Prostate gland (tissue), 2 donors: ENCODE measurements at regions not wholly inside any gene's neighbourhood (a gene's known extent, or its start where the extent isn't known, plus 50 kb on each side); places are given as distances from the start of the nearest gene placed in this dataset.
"Not testable (repeated sequence)": the region's sequence is repeated elsewhere in the genome, so short reads cannot be mapped to it uniquely, and the experiment has no call there.

Experiments used
- DNase-seq: peaks from one replicate; pipeline ENCODE4 v3.0.0-alpha.2; 2019; ENCODE audit warnings: low spot score
- H3K27ac ChIP-seq, 2 donors: fragments of 200-600 bp; sonication (generic); 2 replicates each; pipeline ENCODE4 v1.5.1; 2017 to 2019
- H3K27me3 ChIP-seq: fragments of 200-600 bp; sonication (generic); replicated peaks from 2 replicates; pipeline ENCODE4 v1.5.1; 2019; ENCODE audit not compliant: insufficient read depth
- H3K36me3 ChIP-seq, 2 donors: fragments of 200-600 bp; sonication (generic); 1 replicate in 1 of 2; 2 replicates in 1 of 2; pipeline versions ENCODE4 v1.5.1 to v1.8.1; 2017 to 2019
- H3K4me1 ChIP-seq: fragments of 200-600 bp; sonication (generic); replicated peaks from 2 replicates; pipeline ENCODE4 v1.5.1; 2019
- H3K4me3 ChIP-seq, 2 donors: fragments of 200-600 bp; sonication (generic); 2 replicates each; pipeline ENCODE4 v1.5.1; 2017 to 2019
- H3K9me3 ChIP-seq: fragments of 200-600 bp; sonication (generic); 2 replicates; pipeline ENCODE4 v1.5.1; 2017
- POLR2A ChIP-seq: fragments of 450-650 bp; IDR thresholded peaks from one replicate; pipeline ENCODE4 v1.6.1; 2016; ENCODE audit warnings: antibody characterized with exemption, mild to moderate bottlenecking
- POLR2AphosphoS5 ChIP-seq: sonication (generic); formaldehyde crosslinking; IDR thresholded peaks from one replicate; pipeline ENCODE4 v1.6.1; 2017; ENCODE audit warnings: antibody characterized with exemption
- WGBS: methylation state at CpG from one replicate; pipeline ENCODE4 v1.1.5; 2018; 5-methylcytosine and 5-hydroxymethylcytosine counted together
- intact Hi-C: fragments of 100-400 bp; cut with DNase I; formaldehyde crosslinking; loops from one replicate; pipeline ENCODE4 v1.14.2; 2022
- TF ChIP-seq, protein P1 (sequence below), 4 experiments: fragments of 200-600 bp in 2 of 4; fragments of 450-650 bp in 2 of 4; sonication (generic) in 2 of 4; IDR thresholded peaks; 1 replicate in 3 of 4; 2 replicates in 1 of 4; pipeline ENCODE4 v1.5.1; 2016 to 2019; ENCODE audit warnings: antibody characterized with exemption in 4 of 4, mild to moderate bottlenecking in 2 of 4, moderate library complexity in 2 of 4

DNA sequence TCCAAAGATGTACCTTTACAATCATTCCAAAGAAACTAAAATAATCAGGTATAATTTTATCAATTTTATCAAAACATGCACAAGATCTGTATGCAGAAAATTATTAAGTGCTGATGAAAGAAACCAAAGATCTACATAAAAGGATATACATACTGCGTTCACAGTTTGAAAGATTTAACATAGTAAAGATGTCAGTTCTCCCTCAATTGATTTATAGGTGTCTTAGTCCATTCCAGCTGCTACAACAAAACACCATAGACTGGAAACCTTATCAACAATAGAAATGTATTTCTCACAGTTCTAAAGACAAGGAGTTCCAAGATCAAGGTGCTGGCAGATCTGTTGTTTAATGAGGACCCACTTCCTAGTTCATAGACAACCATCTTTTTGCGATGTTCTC lies 189.0 kb upstream of the CCDC54 start:
- intact Hi-C loops, result no loop called here
- no peak for TF ChIP-seq POLR2A
- TF ChIP-seq POLR2AphosphoS5, result no peak
- TF ChIP-seq, protein P1, sequence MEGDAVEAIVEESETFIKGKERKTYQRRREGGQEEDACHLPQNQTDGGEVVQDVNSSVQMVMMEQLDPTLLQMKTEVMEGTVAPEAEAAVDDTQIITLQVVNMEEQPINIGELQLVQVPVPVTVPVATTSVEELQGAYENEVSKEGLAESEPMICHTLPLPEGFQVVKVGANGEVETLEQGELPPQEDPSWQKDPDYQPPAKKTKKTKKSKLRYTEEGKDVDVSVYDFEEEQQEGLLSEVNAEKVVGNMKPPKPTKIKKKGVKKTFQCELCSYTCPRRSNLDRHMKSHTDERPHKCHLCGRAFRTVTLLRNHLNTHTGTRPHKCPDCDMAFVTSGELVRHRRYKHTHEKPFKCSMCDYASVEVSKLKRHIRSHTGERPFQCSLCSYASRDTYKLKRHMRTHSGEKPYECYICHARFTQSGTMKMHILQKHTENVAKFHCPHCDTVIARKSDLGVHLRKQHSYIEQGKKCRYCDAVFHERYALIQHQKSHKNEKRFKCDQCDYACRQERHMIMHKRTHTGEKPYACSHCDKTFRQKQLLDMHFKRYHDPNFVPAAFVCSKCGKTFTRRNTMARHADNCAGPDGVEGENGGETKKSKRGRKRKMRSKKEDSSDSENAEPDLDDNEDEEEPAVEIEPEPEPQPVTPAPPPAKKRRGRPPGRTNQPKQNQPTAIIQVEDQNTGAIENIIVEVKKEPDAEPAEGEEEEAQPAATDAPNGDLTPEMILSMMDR (IDR thresholded peaks at IDR 0.05), result no peak
- Histone ChIP-seq H3K4me1 (no peaks in the 10 kb centered on the region), H3K36me3 (no peaks in the 10 kb centered on the region), H3K27me3 (no peaks in the 10 kb centered on the region), H3K27ac (no peak overlapping the region), H3K4me3 (no peak overlapping the region), H3K9me3 (no peaks in the 10 kb centered on the region)
- DNase-seq, result no peak
- WGBS, result 33% methylated on average over 2 of the region's 2 CpGs

DNA sequence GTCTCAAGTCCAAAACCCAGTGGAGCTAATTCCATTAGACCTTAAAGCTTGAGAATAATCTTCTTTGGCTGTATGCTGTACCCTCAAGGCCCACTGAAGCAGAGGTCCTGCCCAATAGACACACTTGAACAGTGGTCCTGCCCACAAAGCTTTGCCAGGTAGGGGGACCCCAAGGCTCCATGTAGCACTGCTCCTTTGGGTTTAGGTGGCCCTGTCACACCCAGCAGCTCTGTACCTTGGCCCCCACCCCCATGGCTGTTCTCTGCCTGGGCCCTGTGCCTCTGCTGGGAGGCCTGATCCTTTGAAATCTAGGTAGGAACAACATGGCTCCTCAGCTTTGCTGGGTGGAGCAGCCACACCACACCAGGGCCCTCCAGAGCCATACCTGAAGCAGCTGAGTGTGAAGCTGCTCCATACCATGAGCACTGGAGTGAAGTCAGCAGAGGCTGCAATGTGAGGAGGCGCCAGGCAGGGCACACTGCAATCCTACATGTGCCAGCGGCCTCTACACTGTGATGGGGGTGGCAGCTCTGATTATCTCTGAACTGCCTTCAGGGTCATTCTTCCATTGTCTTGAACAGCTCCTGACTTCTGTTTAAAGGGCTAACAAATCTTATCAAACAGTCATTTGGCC lies 188.0 kb upstream of the CCDC54 start:
- Histone ChIP-seq H3K4me1 (no peaks in the 10 kb centered on the region), H3K9me3 (no peaks in the 10 kb centered on the region), H3K4me3 (no peak overlapping the region), H3K27ac (no peak overlapping the region), H3K36me3 (no peaks in the 10 kb centered on the region), H3K27me3 (no peaks in the 10 kb centered on the region)
- TF ChIP-seq, protein P1 (IDR thresholded peaks at IDR 0.05), result no peak
- TF ChIP-seq POLR2A (no peak), POLR2AphosphoS5 (no peak)
- DNase-seq, result no peak
- 98% methylated on average over 2 of the region's 2 CpGs for WGBS
- intact Hi-C loops, result no loop called here

DNA sequence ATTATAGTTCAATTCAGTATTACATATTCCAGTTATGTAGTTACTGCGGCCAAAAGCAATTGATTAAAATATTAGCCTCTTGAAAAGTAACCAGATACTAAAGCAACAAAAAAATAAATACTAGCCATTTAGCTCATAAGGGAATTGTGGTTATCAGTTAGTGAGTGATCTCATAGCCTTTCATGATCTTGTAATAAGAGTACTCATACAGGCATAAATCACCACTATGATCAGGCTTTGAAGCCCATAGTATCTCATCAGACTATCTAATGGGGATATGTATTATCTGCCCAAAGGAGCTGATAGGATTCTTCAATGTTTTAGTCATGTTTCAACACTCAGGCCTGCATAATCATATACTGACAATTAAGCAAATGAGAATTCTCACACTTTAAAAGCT lies 184.1 kb upstream of the CCDC54 start:
- Histone ChIP-seq H3K27ac (no peak overlapping the region), H3K4me1 (no peaks in the 10 kb centered on the region), H3K27me3 (no peaks in the 10 kb centered on the region), H3K9me3 (no peaks in the 10 kb centered on the region), H3K4me3 (no peak overlapping the region), H3K36me3 (no peaks in the 10 kb centered on the region)
- TF ChIP-seq POLR2AphosphoS5 (no peak), POLR2A (no peak)
- TF ChIP-seq, protein P1 (IDR thresholded peaks at IDR 0.05), result no peak
- intact Hi-C loops, result no loop called here
- DNase-seq, result no peak
- 97% methylated on average over 1 of the region's 1 CpG for WGBS

DNA sequence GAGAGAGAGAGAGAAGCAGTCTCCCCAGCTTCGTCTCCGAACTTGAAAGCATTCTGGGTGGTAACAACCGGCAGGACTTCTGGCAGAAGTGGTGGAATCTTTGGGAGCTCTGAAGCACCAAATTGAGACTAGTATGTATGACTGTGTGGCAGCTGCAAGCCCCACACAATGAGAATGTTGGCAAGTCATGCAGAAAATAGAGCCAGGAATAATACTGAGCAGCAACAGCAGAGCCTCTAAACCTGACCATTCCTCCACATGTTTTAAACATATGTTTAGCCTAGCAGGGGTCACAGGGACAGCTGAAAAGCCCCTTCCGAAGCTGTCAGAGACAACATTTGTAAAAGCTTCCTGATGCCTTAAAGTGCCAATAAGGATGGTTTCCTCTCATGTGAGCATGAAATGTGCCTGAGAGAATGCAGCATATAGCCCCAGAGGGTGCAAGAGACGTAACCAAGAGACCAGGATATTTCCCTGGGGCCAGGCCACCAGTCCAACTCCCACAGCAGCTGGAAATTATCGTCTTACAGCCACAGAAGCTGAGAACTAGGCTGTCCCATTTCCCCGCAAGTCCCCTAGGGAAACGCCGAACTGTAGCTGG lies 178.6 kb upstream of the CCDC54 start:
- intact Hi-C loops, result no loop called here
- Histone ChIP-seq H3K27me3 (no peaks in the 10 kb centered on the region), H3K4me3 (no peak overlapping the region), H3K9me3 (no peaks in the 10 kb centered on the region), H3K4me1 (no peaks in the 10 kb centered on the region), H3K27ac (no peak overlapping the region), H3K36me3 (no peaks in the 10 kb centered on the region)
- no peak for DNase-seq
- TF ChIP-seq POLR2AphosphoS5 (no peak), POLR2A (no peak)
- TF ChIP-seq, protein P1 (IDR thresholded peaks at IDR 0.05), result no peak
- 48% methylated on average over 9 of the region's 9 CpGs for WGBS

DNA sequence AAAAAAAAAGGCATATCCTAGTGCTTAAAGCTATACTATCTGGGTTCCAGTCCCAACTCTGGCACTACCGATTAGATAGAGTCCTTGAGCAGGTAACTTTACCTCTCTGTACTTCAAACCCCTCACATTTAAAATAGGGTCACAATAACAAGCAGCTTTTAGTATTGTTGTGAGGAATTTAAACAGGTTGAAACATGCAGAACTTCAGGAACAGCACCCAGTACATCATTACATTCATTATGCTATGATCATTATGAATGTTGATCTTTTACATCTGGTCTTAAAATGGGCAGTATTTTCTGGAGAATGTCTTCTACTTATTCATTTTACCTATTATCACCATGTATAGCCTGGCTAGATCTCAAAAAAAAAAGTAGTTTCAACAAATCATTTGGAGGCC lies 176.1 kb upstream of the CCDC54 start:
- intact Hi-C loops, result no loop called here
- Histone ChIP-seq H3K27ac (no peak overlapping the region), H3K4me1 (no peaks in the 10 kb centered on the region), H3K36me3 (no peaks in the 10 kb centered on the region), H3K9me3 (no peaks in the 10 kb centered on the region), H3K27me3 (no peaks in the 10 kb centered on the region), H3K4me3 (no peak overlapping the region)
- TF ChIP-seq, protein P1 (IDR thresholded peaks at IDR 0.05), result no peak
- TF ChIP-seq POLR2AphosphoS5 (no peak), POLR2A (no peak)
- 69% methylated on average over 1 of the region's 1 CpG for WGBS
- no peak for DNase-seq

DNA sequence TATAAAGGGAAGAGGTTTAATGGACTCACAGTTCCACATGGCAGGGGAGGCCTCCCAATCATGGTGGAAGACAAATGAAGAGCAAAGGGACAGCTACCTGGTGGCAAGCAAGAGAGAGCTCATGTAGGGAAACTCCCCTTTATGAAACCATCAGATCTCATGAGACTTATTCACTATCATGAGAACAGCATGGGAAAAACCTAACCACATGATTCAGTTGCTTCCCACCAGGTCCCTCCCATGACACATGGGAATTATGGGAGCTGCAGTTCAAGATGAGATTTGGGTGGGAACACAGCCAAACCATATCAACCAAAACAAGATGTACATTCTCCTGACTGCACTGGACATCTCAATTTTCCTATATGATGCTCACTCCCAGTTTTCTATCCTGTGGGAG lies 174.4 kb upstream of the CCDC54 start:
- DNase-seq, H3K36me3 ChIP-seq, H3K27me3 ChIP-seq, H3K9me3 ChIP-seq, H3K27ac ChIP-seq, H3K4me1 ChIP-seq, intact Hi-C loops, H3K4me3 ChIP-seq: not testable (repeated sequence)
